DOHH2 (cell line): ENCODE measurements at regions not wholly inside any gene's neighbourhood (a gene's known extent, or its start where the extent isn't known, plus 50 kb on each side); places are given as distances from the start of the nearest gene placed in this dataset.

Experiments used
- H3F3A ChIP-seq: fragments of 200-600 bp; sonication (generic), shearing (Covaris generic); 2 replicates; pipeline ENCODE4 v1.6.0; 2016; ENCODE audit warnings: antibody characterized with exemption, mild to moderate bottlenecking; ENCODE audit not compliant: control insufficient read depth, insufficient read depth
- H3K27ac ChIP-seq: fragments of 200-600 bp; sonication (generic); 2 replicates; pipeline ENCODE4 v1.5.1; 2014; ENCODE audit warnings: low read depth, mild to moderate bottlenecking, low read length, moderate library complexity
- H3K27me3 ChIP-seq: fragments of 200-600 bp; sonication (generic); 2 replicates; pipeline ENCODE4 v1.6.1; 2014; ENCODE audit warnings: mild to moderate bottlenecking, low read length, mixed read lengths; ENCODE audit not compliant: control insufficient read depth
- H3K36me3 ChIP-seq: fragments of 200-600 bp; sonication (generic); 2 replicates; pipeline ENCODE4 v1.6.1; 2014; ENCODE audit warnings: mild to moderate bottlenecking, low read length, moderate library complexity, mixed read lengths; ENCODE audit not compliant: control insufficient read depth
- H3K4me1 ChIP-seq: fragments of 200-600 bp; sonication (generic); 2 replicates; pipeline ENCODE4 v1.6.1; 2014; ENCODE audit warnings: mild to moderate bottlenecking, low read length, mixed read lengths; ENCODE audit not compliant: control insufficient read depth
- H3K4me2 ChIP-seq: fragments of 200-600 bp; sonication (generic); 2 replicates; pipeline ENCODE4 v1.6.0; 2014; ENCODE audit warnings: mild to moderate bottlenecking, low read length, moderate library complexity
- H3K4me3 ChIP-seq: fragments of 200-600 bp; sonication (generic); 2 replicates; pipeline ENCODE4 v1.5.1; 2014; ENCODE audit warnings: mild to moderate bottlenecking, low read length, mixed read lengths
- H3K79me2 ChIP-seq: fragments of 200-600 bp; sonication (generic); 2 replicates; pipeline ENCODE4 v1.6.1; 2014; ENCODE audit warnings: mild to moderate bottlenecking, low read length, mixed read lengths; ENCODE audit not compliant: control insufficient read depth
- H3K9me2 ChIP-seq: fragments of 200-600 bp; sonication (generic); replicated peaks from 2 replicates; pipeline ENCODE4 v1.6.1; 2014; ENCODE audit warnings: mild to moderate bottlenecking, low read length, mixed read lengths; ENCODE audit not compliant: control insufficient read depth
- H3K9me3 ChIP-seq: fragments of 200-600 bp; sonication (generic); 2 replicates; pipeline ENCODE4 v1.6.1; 2014; ENCODE audit warnings: antibody characterized with exemption, low read length, mixed read lengths; ENCODE audit not compliant: control insufficient read depth, insufficient read depth
- H4K20me1 ChIP-seq: fragments of 200-600 bp; sonication (generic); 2 replicates; pipeline ENCODE4 v1.6.0; 2014; ENCODE audit warnings: low read depth, mild to moderate bottlenecking, antibody characterized with exemption, low read length, moderate library complexity; ENCODE audit not compliant: control insufficient read depth, insufficient read depth
- CTCF ChIP-seq: fragments of 200-600 bp; sonication (generic); IDR thresholded peaks from one replicate; pipeline ENCODE4 v1.5.1; 2014; ENCODE audit warnings: antibody characterized with exemption, mild to moderate bottlenecking, low read depth, low read length; ENCODE audit not compliant: poor library complexity, severe bottlenecking
- EZH2phosphoT487 ChIP-seq: fragments of 200-600 bp; sonication (generic); IDR thresholded peaks from 2 replicates; pipeline ENCODE4 v1.6.1; 2017; ENCODE audit warnings: borderline replicate concordance, mild to moderate bottlenecking, antibody characterized with exemption, low read length, moderate library complexity, mixed read lengths

DNA sequence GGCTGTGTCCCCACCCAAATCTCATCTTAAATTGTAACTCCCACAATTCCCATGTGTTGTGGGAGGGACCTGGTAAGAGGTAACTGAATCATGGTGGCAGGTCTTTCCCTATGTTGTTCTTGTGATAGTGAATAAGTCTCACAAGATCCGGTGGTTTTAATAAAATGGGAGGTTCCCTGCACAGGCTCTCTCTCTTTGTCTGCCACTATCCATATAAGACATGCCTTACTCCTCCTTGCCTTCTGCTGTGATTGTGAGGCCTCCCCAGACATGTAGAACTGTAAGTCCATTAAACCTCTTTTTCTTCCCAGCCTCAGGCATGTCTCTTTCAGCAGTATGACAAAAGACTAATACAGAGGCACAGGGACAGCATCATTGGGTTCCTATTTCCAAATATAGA is 381.2 kb downstream of the SFMBT2 start:
- Histone ChIP-seq H4K20me1 (no peaks in the 10 kb centered on the region), H3K79me2 (no peaks in the 10 kb centered on the region), H3K4me3 (no peak overlapping the region), H3K4me2 (no peak overlapping the region), H3F3A (no peaks in the 10 kb centered on the region), H3K9me3 (no peaks in the 10 kb centered on the region), H3K27me3 (no peaks in the 10 kb centered on the region; the same call in 1 of the 2 replicates), H3K27ac (no peak overlapping the region), H3K9me2 (no peaks in the 10 kb centered on the region), H3K36me3 (no peaks in the 10 kb centered on the region), H3K4me1 (no peaks in the 10 kb centered on the region)
- no peak for TF ChIP-seq EZH2phosphoT487
- TF ChIP-seq CTCF: no peak

DNA sequence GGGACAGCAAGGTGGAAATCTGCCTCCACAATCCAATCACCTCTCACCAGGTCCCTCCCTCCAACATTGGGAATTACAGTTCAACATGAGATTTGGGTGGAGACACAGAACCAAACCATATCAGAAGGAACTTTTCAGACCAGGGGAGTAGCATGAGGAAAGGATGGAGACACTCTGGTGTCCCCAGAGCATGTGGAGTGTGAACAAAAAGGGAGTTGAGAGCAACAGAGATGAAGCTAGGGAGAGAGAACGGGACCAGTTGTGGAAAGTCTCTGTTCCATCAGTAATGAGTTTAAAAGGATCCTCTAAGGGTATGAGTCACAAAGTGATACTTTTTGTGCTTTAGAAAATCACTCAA is 382.0 kb downstream of the SFMBT2 start:
- Histone ChIP-seq H3K79me2 (no peaks in the 10 kb centered on the region), H3K4me2 (no peak overlapping the region), H3K9me3 (no peaks in the 10 kb centered on the region), H3K4me1 (no peaks in the 10 kb centered on the region), H3K27me3 (no peaks in the 10 kb centered on the region; the same call in 1 of the 2 replicates), H3K27ac (no peak overlapping the region), H3F3A (no peaks in the 10 kb centered on the region), H3K9me2 (no peaks in the 10 kb centered on the region), H3K4me3 (no peak overlapping the region), H4K20me1 (no peaks in the 10 kb centered on the region), H3K36me3 (no peaks in the 10 kb centered on the region)
- TF ChIP-seq EZH2phosphoT487: no peak
- no peak for TF ChIP-seq CTCF

GRCh38 chr10:7027913-7028808 is 382.7 kb downstream of the SFMBT2 start:
- no peaks in the 10 kb centered on the region for H3K79me2 ChIP-seq
- TF ChIP-seq CTCF: no peak
- no peak for TF ChIP-seq EZH2phosphoT487
- no peak overlapping the region for H3K27ac ChIP-seq
- H3K36me3 ChIP-seq: no peaks in the 10 kb centered on the region
- no peak overlapping the region for H3K4me3 ChIP-seq
- H3K9me2 ChIP-seq: no peaks in the 10 kb centered on the region
- no peaks in the 10 kb centered on the region for H3K9me3 ChIP-seq
- no peak overlapping the region for H3K4me2 ChIP-seq
- no peaks in the 10 kb centered on the region for H3F3A ChIP-seq
- no peaks in the 10 kb centered on the region for H4K20me1 ChIP-seq
- no peaks in the 10 kb centered on the region for H3K4me1 ChIP-seq
- H3K27me3 ChIP-seq: no peaks in the 10 kb centered on the region; the same call in 1 of the 2 replicates
